Caki2 (cell line): ENCODE measurements at regions not wholly inside any gene's neighbourhood (a gene's known extent, or its start where the extent isn't known, plus 50 kb on each side); places are given as distances from the start of the nearest gene placed in this dataset.

Source experiments
- DNase-seq: peaks from one replicate; pipeline ENCODE4 v3.0.0-alpha.2; 2015; ENCODE audit warnings: low read depth
- in situ Hi-C: cut with HindIII; loops from 2 replicates; pipeline ENCODE4 v1.10.0; 2016; ENCODE audit warnings: low sequenced_read_pairs, low pct_unique_long_range_greater_than_20kb, mixed read lengths

- in situ Hi-C loops, result no loop called here
- no peak for DNase-seq
Observed at GRCh38 chr6:169853196-169854082, 102.0 kb downstream of the ERMARD start.

GRCh38 chr6:169852504-169853195, 101.2 kb downstream of the ERMARD start:
- in situ Hi-C loops, result no loop called here
- DNase-seq, result no peak

- in situ Hi-C loops, result no loop called here
Observed at GRCh38 chr6:169851641-169852503, 100.5 kb downstream of the ERMARD start.

GRCh38 chr6:169850746-169851145, 99.3 kb downstream of the ERMARD start:
- in situ Hi-C loops, result no loop called here
- no peak for DNase-seq

More at GRCh38 chr6:169851641-169852503, 100.5 kb downstream of the ERMARD start:
- DNase-seq, result no peak

- in situ Hi-C loops, result no loop called here
- no peak for DNase-seq
Observed at GRCh38 chr6:169850154-169850553, 98.7 kb downstream of the ERMARD start.

- DNase-seq, result no peak
- in situ Hi-C loops, result no loop called here
Observed at GRCh38 chr6:169849396-169849795, 98.0 kb downstream of the ERMARD start.

- DNase-seq, result no peak
- in situ Hi-C loops, result no loop called here
Observed at GRCh38 chr6:169848946-169849345, 97.5 kb downstream of the ERMARD start.

GRCh38 chr6:169847901-169848311, 96.5 kb downstream of the ERMARD start:
- in situ Hi-C loops, result no loop called here
- no peak for DNase-seq

- DNase-seq, result no peak
- in situ Hi-C loops, result no loop called here
Observed at GRCh38 chr6:169847141-169847674, 95.8 kb downstream of the ERMARD start.

GRCh38 chr6:169846286-169847056, 95.0 kb downstream of the ERMARD start:
- no peak for DNase-seq
- in situ Hi-C loops, result no loop called here

- in situ Hi-C loops, result no loop called here
- no peak for DNase-seq
Observed at GRCh38 chr6:169845426-169846285, 94.2 kb downstream of the ERMARD start.

- in situ Hi-C loops, result no loop called here
- no peak for DNase-seq
Observed at GRCh38 chr6:169844946-169845345, 93.5 kb downstream of the ERMARD start.

- DNase-seq, result no peak
- in situ Hi-C loops, result no loop called here
Observed at GRCh38 chr6:169843991-169844390, 92.6 kb downstream of the ERMARD start.

GRCh38 chr6:169843110-169843509, 91.7 kb downstream of the ERMARD start:
- DNase-seq, result no peak
- in situ Hi-C loops, result no loop called here

GRCh38 chr6:169841907-169842606, 90.6 kb downstream of the ERMARD start:
- no peak for DNase-seq

GRCh38 chr6:169841251-169841650, 89.8 kb downstream of the ERMARD start:
- in situ Hi-C loops, result no loop called here
- DNase-seq, result no peak

More at GRCh38 chr6:169841907-169842606, 90.6 kb downstream of the ERMARD start:
- in situ Hi-C loops, result no loop called here
